ENCODE measurements at regions not wholly inside any gene's neighbourhood (a gene's known extent, or its start where the extent isn't known, plus 50 kb on each side); places are given as distances from the start of the nearest gene placed in this dataset.

GRCh38 chr10:124305131-124305530 lies 113.6 kb downstream of the OAT start:
- intact Hi-C loops (cut with micrococcal nuclease) = no loop called here

- intact Hi-C loops (cut with micrococcal nuclease) = no loop called here
Measured at GRCh38 chr10:124303662-124304418, 114.9 kb downstream of the OAT start.

GRCh38 chr10:124302951-124303505 lies 115.7 kb downstream of the OAT start:
- intact Hi-C loops (cut with micrococcal nuclease) = no loop called here

- intact Hi-C loops (cut with micrococcal nuclease) = no loop called here
Measured at GRCh38 chr10:124301736-124302135, 117.0 kb downstream of the OAT start.

- intact Hi-C loops (cut with micrococcal nuclease) = no loop called here
Measured at GRCh38 chr10:124300735-124301134, 118.0 kb downstream of the OAT start.

- intact Hi-C loops (cut with micrococcal nuclease) = no loop called here
Measured at GRCh38 chr10:124300224-124300623, 118.5 kb downstream of the OAT start.

- intact Hi-C loops (cut with micrococcal nuclease) = no loop called here
Measured at GRCh38 chr10:124299696-124300095, 119.0 kb downstream of the OAT start.

DNA sequence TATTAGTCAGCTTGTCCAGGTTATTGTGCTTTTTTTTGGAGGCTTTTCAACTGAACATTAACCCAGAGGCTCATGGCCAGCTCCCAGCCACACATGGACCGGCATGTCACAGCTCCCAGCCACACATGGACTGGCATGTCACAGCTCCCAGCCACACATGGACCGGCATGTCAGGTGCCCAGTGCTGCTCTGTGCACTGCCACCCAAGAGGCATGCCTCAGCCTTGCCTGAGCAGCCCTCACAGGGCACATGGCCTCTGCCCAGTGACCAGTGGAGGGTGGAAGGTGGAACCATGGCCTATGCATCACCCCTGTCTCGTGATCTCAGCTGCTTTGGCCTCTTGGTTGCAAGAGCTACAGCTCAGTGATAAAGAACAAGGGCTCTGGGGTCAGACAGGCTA lies 119.8 kb downstream of the OAT start:
- intact Hi-C loops (cut with micrococcal nuclease) = no loop called here

DNA sequence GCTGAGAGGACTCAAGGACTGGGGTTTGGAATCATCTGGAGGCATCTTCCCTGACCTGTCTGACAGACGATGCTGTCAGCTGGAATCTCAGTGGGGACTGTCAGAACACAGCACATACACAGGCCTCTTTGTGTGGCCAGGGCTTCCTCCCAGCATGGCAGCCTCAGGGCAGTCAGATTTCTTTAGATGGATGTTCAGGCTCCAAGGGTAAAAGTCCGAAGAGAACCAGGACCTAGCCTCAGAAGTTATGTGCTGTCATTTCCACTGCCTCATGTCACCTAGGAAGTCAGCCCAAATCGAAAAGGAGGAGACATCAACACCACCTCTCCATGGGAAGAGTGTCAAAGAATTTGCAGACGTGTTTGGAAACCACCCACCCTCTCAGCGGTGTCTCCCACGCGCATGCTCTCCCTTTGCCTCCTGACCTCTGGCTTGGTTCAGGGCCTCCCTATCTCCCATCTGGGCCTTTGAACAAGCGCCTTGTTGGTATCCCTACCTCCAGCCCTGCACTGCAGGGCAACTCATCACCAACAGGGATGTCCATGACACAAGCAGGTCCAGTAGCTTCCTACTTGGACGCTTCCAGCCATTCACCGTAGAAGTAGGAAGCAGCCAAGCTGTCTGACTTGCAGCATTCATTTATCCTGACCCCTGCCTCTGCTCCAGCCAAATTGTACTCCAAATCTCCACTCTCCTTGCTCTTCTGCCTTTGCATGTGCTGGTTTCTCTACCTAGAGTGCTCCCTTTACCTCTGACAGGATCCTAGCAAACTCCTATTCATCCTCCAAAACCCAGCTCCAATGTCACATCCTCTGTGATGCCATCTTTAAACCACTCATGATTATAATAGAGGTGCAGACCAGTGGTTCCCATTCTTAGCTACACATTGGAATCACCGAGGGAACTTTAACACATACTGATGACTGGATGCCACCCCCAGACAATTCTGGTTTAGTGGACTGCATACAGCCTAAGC lies 121.6 kb downstream of the OAT start:
- intact Hi-C loops (cut with micrococcal nuclease) = no loop called here

GRCh38 chr10:124296121-124296812 lies 122.5 kb downstream of the OAT start:
- intact Hi-C loops (cut with micrococcal nuclease) = no loop called here

- intact Hi-C loops (cut with micrococcal nuclease) = no loop called here
Measured at GRCh38 chr10:124294811-124295770, 123.6 kb downstream of the OAT start.

- intact Hi-C loops (cut with micrococcal nuclease) = no loop called here
Measured at GRCh38 chr10:124293616-124294449, 124.9 kb downstream of the OAT start.

DNA sequence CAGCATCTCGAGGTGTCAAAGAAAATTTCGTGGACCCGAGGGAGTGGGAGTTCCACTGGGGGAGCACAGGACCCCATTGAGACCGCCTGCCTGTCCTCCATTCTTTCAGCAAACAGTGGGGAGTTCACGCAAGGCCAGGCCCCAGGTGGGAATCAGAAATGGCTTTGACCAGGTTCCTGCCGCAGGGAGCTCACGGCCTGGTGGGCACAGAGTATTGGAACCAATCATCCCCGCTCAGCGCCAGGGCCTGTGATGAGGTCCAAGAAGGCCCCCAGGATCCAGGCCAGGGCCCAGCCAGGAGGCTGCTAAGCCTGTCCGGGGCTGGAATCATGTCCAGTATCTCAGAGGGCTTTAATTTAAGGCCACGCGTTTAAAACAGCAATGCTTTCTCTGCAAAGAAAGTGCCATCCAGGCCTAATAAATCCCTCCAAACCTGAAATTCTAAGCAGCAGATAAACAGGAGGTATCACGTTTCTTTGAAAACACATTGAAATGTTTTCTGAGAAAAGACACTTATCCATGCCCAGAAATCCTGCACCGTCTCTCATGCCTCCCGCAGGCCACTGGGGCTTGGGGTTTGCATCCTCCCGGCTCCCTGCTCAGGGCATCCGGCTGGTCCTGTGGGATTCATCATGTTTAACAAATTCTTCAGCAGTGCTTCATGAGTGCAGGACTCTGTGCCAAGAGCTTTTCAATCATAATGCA lies 125.7 kb downstream of the OAT start:
- intact Hi-C loops (cut with micrococcal nuclease) = no loop called here

DNA sequence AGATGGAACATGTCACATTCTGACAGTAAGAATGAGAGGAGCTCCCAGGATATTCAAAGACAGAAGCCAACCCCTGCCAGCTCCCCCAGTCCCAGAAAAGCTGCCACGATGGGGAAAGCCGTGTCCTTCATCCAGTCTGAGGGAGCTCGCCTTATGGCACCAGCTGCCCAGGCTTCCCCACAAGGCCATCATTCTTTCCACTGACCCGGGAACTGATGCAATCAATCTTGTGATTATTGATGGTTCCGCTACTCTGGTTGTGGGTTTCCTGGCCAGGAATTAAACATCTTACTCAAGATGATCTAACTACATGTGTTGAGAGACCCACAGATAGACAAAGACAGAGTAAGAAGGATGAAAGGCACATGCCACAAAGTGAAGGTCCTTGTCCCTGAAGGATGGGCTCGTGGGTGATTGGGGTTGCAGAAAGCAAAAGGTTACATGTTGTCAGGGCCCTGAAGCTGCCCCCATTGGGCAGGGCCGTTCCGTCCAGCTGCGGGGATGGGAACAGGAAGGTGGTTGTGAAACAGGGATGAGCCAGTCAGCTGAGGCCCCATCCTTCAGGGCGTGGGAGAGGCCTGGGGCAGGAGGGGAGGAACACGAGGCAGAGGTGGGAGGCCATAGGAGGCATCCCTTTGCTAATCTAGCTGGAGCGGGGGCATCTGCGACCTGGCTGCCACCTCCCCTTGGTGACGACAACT lies 127.6 kb downstream of the OAT start:
- intact Hi-C loops (cut with micrococcal nuclease) = no loop called here

DNA sequence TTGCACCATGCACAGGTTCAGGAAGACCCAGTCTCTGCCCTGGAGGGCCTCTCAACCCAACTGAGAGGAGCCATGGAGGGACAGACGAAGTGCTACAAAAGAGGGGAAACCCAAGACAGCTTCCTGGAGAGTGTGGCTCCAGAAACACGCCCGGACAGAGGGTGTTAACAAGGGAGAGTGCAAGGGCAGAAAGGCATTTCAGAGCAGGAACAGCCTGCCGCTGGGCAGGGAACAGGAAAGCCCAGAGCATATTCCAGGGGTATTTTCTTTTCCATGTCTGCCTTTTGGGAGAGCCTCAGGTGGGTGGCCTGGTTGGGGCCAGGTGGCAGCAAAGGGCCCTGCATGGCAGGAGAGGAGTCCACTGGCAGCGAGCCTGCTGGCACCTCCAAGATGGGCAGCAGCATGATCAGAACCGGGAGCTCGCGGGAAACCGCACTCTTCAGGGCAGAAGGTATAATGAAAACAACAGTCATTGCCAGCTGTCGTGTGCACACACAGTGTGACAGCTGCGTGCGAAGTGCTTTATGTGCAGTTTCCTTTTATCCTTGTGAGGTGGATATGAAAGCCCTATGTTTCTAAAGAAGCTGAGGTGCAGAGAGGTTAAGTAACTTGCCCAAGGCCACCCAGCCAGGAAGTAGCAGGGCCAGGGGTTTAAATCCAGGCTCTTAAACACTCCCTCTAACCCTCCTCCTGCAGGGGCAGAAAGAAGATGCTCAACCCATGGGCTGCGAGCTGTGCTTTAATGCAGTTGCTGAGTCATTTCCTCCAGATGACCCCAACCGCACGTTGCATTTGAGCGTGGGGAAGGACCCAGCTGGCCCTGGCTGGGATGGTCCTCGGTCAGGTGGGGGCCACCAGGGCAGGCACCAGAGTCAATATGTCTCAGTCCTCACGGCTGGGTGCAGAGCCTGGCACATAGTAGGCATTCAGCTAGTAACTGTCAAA lies 128.6 kb downstream of the OAT start:
- intact Hi-C loops (cut with micrococcal nuclease) = no loop called here

- intact Hi-C loops (cut with micrococcal nuclease) = no loop called here
Measured at GRCh38 chr10:124288928-124289850, 129.5 kb downstream of the OAT start.

All from T-helper 2 cell treated with Interferon-gamma antibody and Interleukin-4, amounts not matched to agents 100 ng/mL and 5 ng/mL, for 36 hours (primary cell).